AG04450 (cell line): ENCODE measurements at regions not wholly inside any gene's neighbourhood (a gene's known extent, or its start where the extent isn't known, plus 50 kb on each side); places are given as distances from the start of the nearest gene placed in this dataset.

Experiments used
- CTCF ChIA-PET: fragments of 300-600, 350-600 bp; formaldehyde crosslinking; extraction: SDS; loops from one replicate; lab custom pipeline; 2022; ENCODE audit warnings: antibody characterized with exemption, inconsistent platforms; lab: Charles Lee
- POLR2A ChIA-PET: fragments of 350-600 bp; formaldehyde crosslinking; extraction: SDS; loops from one replicate; lab custom pipeline; 2021; ENCODE audit warnings: antibody characterized with exemption, inconsistent platforms; lab: Yijun Ruan, JAX
- DNase-seq: peaks from one replicate; pipeline ENCODE4 v3.0.0-alpha.2; 2011; ENCODE audit warnings: low read depth, low spot score
- H3K27ac ChIP-seq: one replicate; pipeline ENCODE4 v1.5.1; 2012; ENCODE audit warnings: low read depth, low read length, control low read depth
- H3K27me3 ChIP-seq: one replicate; pipeline ENCODE4 v1.6.0; 2012; ENCODE audit warnings: low read length; ENCODE audit not compliant: control insufficient read depth, insufficient read depth
- H3K4me3 ChIP-seq: 2 replicates; pipeline ENCODE4 v1.5.1; 2011; ENCODE audit warnings: mild to moderate bottlenecking, low read depth, low read length, control low read depth
- H3K9me3 ChIP-seq: 2 replicates; pipeline ENCODE4 v1.5.1; 2012; ENCODE audit warnings: low read length; ENCODE audit not compliant: control insufficient read depth, insufficient read depth
- CTCF ChIP-seq: IDR thresholded peaks from 2 replicates; pipeline ENCODE4 v1.5.1; 2011; ENCODE audit warnings: low read depth, low read length, control low read depth, inconsistent platforms

- no peak for TF ChIP-seq CTCF
- no peak overlapping the region for H3K4me3 ChIP-seq
- DNase-seq, result no peak
- no peak overlapping the region for H3K27ac ChIP-seq
- ChIA-PET POLR2A (no interaction called here), CTCF (interaction anchor here (1.6 kb wide), 1 partner anchor 78 kb away, joined by 4 read pairs; no protein-coding TSS in a partner anchor)
- H3K9me3 ChIP-seq, result peaks cover 2% of the 10 kb centered on the region; the same call in 1 of the 2 replicates
- H3K27me3 ChIP-seq, result peaks cover 2% of the 10 kb centered on the region
Measured at GRCh38 chr7:142612237-142612881, 136.9 kb upstream of the PRSS1 start.

GRCh38 chr7:142611566-142612236 is 137.6 kb upstream of the PRSS1 start:
- CTCF ChIA-PET, result interaction anchor here (0.8 to 1.6 kb wide), 6 partner anchors 14 to 254 kb away, joined by 3 to 12 read pairs (median 4); no protein-coding TSS in a partner anchor
- POLR2A ChIA-PET, result no interaction called here
- Histone ChIP-seq H3K4me3 (no peak overlapping the region), H3K27ac (no peak overlapping the region), H3K27me3 (peaks cover 2% of the 10 kb centered on the region), H3K9me3 (peaks cover 2% of the 10 kb centered on the region; the same call in 1 of the 2 replicates)
- TF ChIP-seq CTCF, result no peak
- no peak for DNase-seq

- TF ChIP-seq CTCF, result no peak
- DNase-seq, result no peak
- POLR2A ChIA-PET, result no interaction called here
- no peak overlapping the region for H3K27ac ChIP-seq
- H3K27me3 ChIP-seq, result peaks cover 2% of the 10 kb centered on the region
- peaks cover 2% of the 10 kb centered on the region; the same call in 1 of the 2 replicates for H3K9me3 ChIP-seq
- no peak overlapping the region for H3K4me3 ChIP-seq
- CTCF ChIA-PET, result interaction anchor here (1.4 to 4.6 kb wide), 8 partner anchors 14 to 202 kb away, joined by 3 to 30 read pairs (median 10); no protein-coding TSS in a partner anchor
Measured at GRCh38 chr7:142608630-142609428, 140.4 kb upstream of the PRSS1 start.

GRCh38 chr7:142607351-142607750 is 141.9 kb upstream of the PRSS1 start:
- Histone ChIP-seq H3K27me3 (peaks cover 2% of the 10 kb centered on the region), H3K4me3 (no peak overlapping the region), H3K27ac (no peak overlapping the region), H3K9me3 (peaks cover 2% of the 10 kb centered on the region; the same call in 1 of the 2 replicates)
- TF ChIP-seq CTCF, result no peak
- no peak for DNase-seq
- ChIA-PET CTCF (interaction anchor here (0.7 to 4.6 kb wide), 6 partner anchors 20 to 204 kb away, joined by 3 to 30 read pairs (median 10); no protein-coding TSS in a partner anchor), POLR2A (no interaction called here)
